Heart left ventricle (tissue), 16 donors: ENCODE measurements at regions not wholly inside any gene's neighbourhood (a gene's known extent, or its start where the extent isn't known, plus 50 kb on each side); places are given as distances from the start of the nearest gene placed in this dataset.

ENCODE experiments used
- ATAC-seq, 4 donors: fragments of 200-7000 bp; cut with Tn5 transposase; one replicate each; pipeline ENCODE4 v1.9.1; 2020 to 2022; ENCODE audit warnings: moderate library complexity in 4 of 4, mild to moderate bottlenecking in 3 of 4, moderate number of reproducible peaks in 1 of 4
- DNase-seq, 5 donors: peaks; one replicate each; pipeline ENCODE4 v3.0.0-alpha.2; 2020
- H3K27ac ChIP-seq, 12 donors: fragments of 200-600 bp; sonication (generic) in 4 of 12; one replicate each; pipeline versions ENCODE4 v1.5.0 to v1.8.0; 2016 to 2022; ENCODE audit warnings: mild to moderate bottlenecking in 2 of 12
- H3K27me3 ChIP-seq, 9 donors: fragments of 200-600 bp; sonication (generic) in 2 of 9; one replicate each; pipeline versions ENCODE4 v1.5.1 to v1.8.0; 2016 to 2022; ENCODE audit warnings: mild to moderate bottlenecking in 3 of 9
- H3K36me3 ChIP-seq, 9 donors: fragments of 200-600 bp; sonication (generic) in 2 of 9; one replicate each; pipeline versions ENCODE4 v1.5.0 to v1.8.0; 2018 to 2022; ENCODE audit warnings: mild to moderate bottlenecking in 2 of 9
- H3K4me1 ChIP-seq, 12 donors: fragments of 200-600 bp; sonication (generic) in 4 of 12; one replicate each; pipeline versions ENCODE4 v1.5.0 to v1.8.0; 2016 to 2022; ENCODE audit warnings: mild to moderate bottlenecking in 3 of 12
- H3K4me3 ChIP-seq, 12 donors: fragments of 200-600 bp; sonication (generic) in 4 of 12; one replicate each; pipeline versions ENCODE4 v1.5.0 to v1.8.0; 2017 to 2022; ENCODE audit warnings: mild to moderate bottlenecking in 9 of 12, moderate library complexity in 4 of 12
- H3K9me3 ChIP-seq, 12 donors: fragments of 200-600 bp; sonication (generic) in 4 of 12; one replicate each; pipeline versions ENCODE4 v1.5.0 to v1.8.0; 2016 to 2022; ENCODE audit warnings: mild to moderate bottlenecking in 1 of 12
- CTCF ChIP-seq, 12 donors: fragments of 200-600 bp; sonication (generic) in 4 of 12; IDR thresholded peaks; one replicate each; pipeline versions ENCODE4 v1.5.0 to v1.8.0; 2018 to 2022; ENCODE audit warnings: antibody characterized with exemption in 12 of 12, mild to moderate bottlenecking in 5 of 12
- POLR2A ChIP-seq, 2 donors: fragments of 450-650 bp; IDR thresholded peaks; one replicate each; pipeline ENCODE4 v1.6.1; 2017; ENCODE audit warnings: antibody characterized with exemption in 2 of 2, mild to moderate bottlenecking in 2 of 2, moderate library complexity in 2 of 2
- WGBS, 4 donors: extraction: QIAGEN DNeasy Blood & Tissue Kit in 2 of 4; methylation state at CpG; one replicate each; pipeline versions ENCODE4 v1.1.5 to v1.1.7; 2013 to 2018; 5-methylcytosine and 5-hydroxymethylcytosine counted together
- intact Hi-C, 10 donors: fragments of 100-400 bp; cut with DNase I; formaldehyde crosslinking; loops; one replicate each; pipeline versions ENCODE4 v1.11.1 to v1.14.2; 2022
- donor health status: ischemic (EF 13 %, LVEDD 7.1; RV severe dilation, severe dysfunction).
- donor health status: healthy with polysubstance abuse.
- donor health status: DM: no; HTN: yes; CAD: no.
- donor health status: DM: no; HTN: no; CAD: no.
- donor health status: ischemic (EF 25% LVEDD 6.9; RV normal size, moderate dysfunction).
- donor health status: ischemic (EF 25% LVEDD 5.7; RV mildly dilated, moderate dysfunction).
- donor health status: healthy.
- donor health status: DM: yes; HTN: yes; CAD: no.
- donor health status: ischemic (EF 35%, LVEDD 5.7; RV mildly dilated, moderate dysfunction).
- donor health status: nonischemic (EF 11% LVEDD 7.7; RV severe dilation, severe dysfunction).
- donor health status: DM: yes; HTN: yes; CAD: no.
- donor health status: PGD.
- donor health status: ischemic (EF 29% LVEDD 5.4; RV normal size, mild dysfunction).
- donor health status: nonischemic (EF 23%, LVEDD 6.1; RV moderate dilation, normal function).

- Histone ChIP-seq H3K4me1 (peaks cover 0 to 7% (median 0%) of the 10 kb centered on the region in 12 donors), H3K27me3 (no peaks in the 10 kb centered on the region), H3K27ac (no peak overlapping the region), H3K4me3 (no peak overlapping the region), H3K9me3 (no peaks in the 10 kb centered on the region), H3K36me3 (no peaks in the 10 kb centered on the region)
- no peak for TF ChIP-seq POLR2A (IDR thresholded peaks at IDR 0.05)
- TF ChIP-seq CTCF (IDR thresholded peaks at IDR 0.05) = no peak
- ATAC-seq (no peak), DNase-seq (no peak)
- intact Hi-C loops = no loop called here
- WGBS, 4 donors = 79 to 92% (median 86%) methylated on average over 3 of the region's 3 CpGs
Measured at GRCh38 chr2:65613968-65614555, 181.7 kb upstream of the SPRED2 start.

GRCh38 chr2:65611488-65611887, 179.1 kb upstream of the SPRED2 start:
- H3K27ac ChIP-seq = no peak overlapping the region
- 46 to 66% (median 61%) methylated on average over 2 of the region's 2 CpGs for WGBS, 4 donors
- H3K36me3 ChIP-seq = no peaks in the 10 kb centered on the region
- no peak overlapping the region for H3K4me3 ChIP-seq
- TF ChIP-seq POLR2A (IDR thresholded peaks at IDR 0.05) = no peak
- TF ChIP-seq CTCF (IDR thresholded peaks at IDR 0.05) = no peak
- DNase-seq (no peak), ATAC-seq (peak; percentile 41 to 63 (median 50))
- no peaks in the 10 kb centered on the region for H3K27me3 ChIP-seq
- intact Hi-C loops = no loop called here
- no peaks in the 10 kb centered on the region for H3K9me3 ChIP-seq
- peaks cover 0 to 11% (median 0%) of the 10 kb centered on the region in 12 donors for H3K4me1 ChIP-seq

- no peaks in the 10 kb centered on the region for H3K36me3 ChIP-seq
- no peaks in the 10 kb centered on the region for H3K9me3 ChIP-seq
- no peaks in the 10 kb centered on the region for H3K27me3 ChIP-seq
- no peak overlapping the region for H3K27ac ChIP-seq
- no peak for DNase-seq
- no peak for ATAC-seq
- H3K4me3 ChIP-seq = no peak overlapping the region
- peaks cover 0 to 25% (median 11%) of the 10 kb centered on the region in 12 donors for H3K4me1 ChIP-seq
- 81 to 86% (median 83%) methylated on average over 14 of the region's 14 CpGs for WGBS, 4 donors
- TF ChIP-seq POLR2A (IDR thresholded peaks at IDR 0.05) (no peak), CTCF (IDR thresholded peaks at IDR 0.05) (no peak)
- intact Hi-C loops = no loop called here
Measured at GRCh38 chr2:65608916-65609315, 176.5 kb upstream of the SPRED2 start.

GRCh38 chr2:65608466-65608865, 176.1 kb upstream of the SPRED2 start:
- intact Hi-C loops = no loop called here
- no peak overlapping the region for H3K27ac ChIP-seq
- WGBS, 4 donors = 51 to 69% (median 65%) methylated on average over 5 of the region's 5 CpGs
- no peaks in the 10 kb centered on the region for H3K27me3 ChIP-seq
- no peak for ATAC-seq
- no peaks in the 10 kb centered on the region for H3K36me3 ChIP-seq
- no peaks in the 10 kb centered on the region for H3K9me3 ChIP-seq
- TF ChIP-seq CTCF (IDR thresholded peaks at IDR 0.05) = no peak
- no peak for TF ChIP-seq POLR2A (IDR thresholded peaks at IDR 0.05)
- no peak for DNase-seq
- peaks cover 0 to 25% (median 11%) of the 10 kb centered on the region in 12 donors for H3K4me1 ChIP-seq
- no peak overlapping the region for H3K4me3 ChIP-seq
